ENCODE measurements at regions not wholly inside any gene's neighbourhood (a gene's known extent, or its start where the extent isn't known, plus 50 kb on each side); places are given as distances from the start of the nearest gene placed in this dataset.

GRCh38 chr10:9999627-10000026 is 1018.0 kb upstream of the CELF2 start (continued):
- no peak for TF ChIP-seq REST (IDR thresholded peaks at IDR 0.05)

- no peaks in the 10 kb centered on the region for H3K36me3 ChIP-seq (ENCODE audit: control insufficient read depth in 4 of 4, insufficient read depth in 3 of 4, low read depth in 1 of 4, low read length in 3 of 4)
- no peak overlapping the region for H3K9ac ChIP-seq (ENCODE audit: low read depth in 1 of 2, low read length in 2 of 2)
- no peaks in the 10 kb centered on the region for H3K9me3 ChIP-seq (ENCODE audit: control insufficient read depth in 4 of 4, low read length in 3 of 4)
- H3K27ac ChIP-seq (ENCODE audit: low read depth in 1 of 2, low read length in 2 of 2) = no peak overlapping the region
- no peak overlapping the region for H3K4me3 ChIP-seq (ENCODE audit: low read depth in 1 of 3, low read length in 3 of 3)
- WGBS = 79% methylated on average over 6 of the region's 6 CpGs
- no peak for DNase-seq (ENCODE audit: low spot score)
- H3K27me3 ChIP-seq (ENCODE audit: control insufficient read depth in 4 of 4, insufficient read depth in 4 of 4, low read length in 3 of 4) = no peaks in the 10 kb centered on the region
- no peaks in the 10 kb centered on the region for H3K4me1 ChIP-seq (ENCODE audit: control insufficient read depth in 4 of 4, insufficient read depth in 4 of 4, low read length in 3 of 4)
- TF ChIP-seq ZBTB33 (IDR thresholded peaks at IDR 0.05) = no peak
- no peak for TF ChIP-seq FOXA2 (IDR thresholded peaks at IDR 0.05)
- no peak for TF ChIP-seq FOXA1 (IDR thresholded peaks at IDR 0.05)
- TF ChIP-seq YY1 (IDR thresholded peaks at IDR 0.05) = no peak
- no peak for TF ChIP-seq EGR1 (IDR thresholded peaks at IDR 0.05; ENCODE audit: low read depth in 2 of 2)
- TF ChIP-seq TAF1 (conservative IDR thresholded peaks at IDR 0.05) = no peak
- TF ChIP-seq MAX (IDR thresholded peaks at IDR 0.05) = no peak
- no peak for TF ChIP-seq HNF4G (IDR thresholded peaks at IDR 0.05)
- TF ChIP-seq SP1 (IDR thresholded peaks at IDR 0.05) = no peak
- TF ChIP-seq RXRA (IDR thresholded peaks at IDR 0.05) = no peak
- TF ChIP-seq NR2F2 (IDR thresholded peaks at IDR 0.05) = no peak
- no peak for TF ChIP-seq CTCF (IDR thresholded peaks at IDR 0.05; ENCODE audit: low read depth, low read length, missing input control)
- TF ChIP-seq ATF3 (IDR thresholded peaks at IDR 0.05) = no peak
- no peak for TF ChIP-seq HNF4A (conservative IDR thresholded peaks at IDR 0.05)
Observed at GRCh38 chr10:10007957-10008356, 1009.7 kb upstream of the CELF2 start.

GRCh38 chr10:10010397-10010796 is 1007.3 kb upstream of the CELF2 start:
- H3K9me3 ChIP-seq (ENCODE audit: control insufficient read depth in 4 of 4, low read length in 3 of 4) = no peaks in the 10 kb centered on the region
- no peak for DNase-seq (ENCODE audit: low spot score)
- no peak overlapping the region for H3K9ac ChIP-seq (ENCODE audit: low read depth in 1 of 2, low read length in 2 of 2)
- H3K4me1 ChIP-seq (ENCODE audit: control insufficient read depth in 4 of 4, insufficient read depth in 4 of 4, low read length in 3 of 4) = no peaks in the 10 kb centered on the region
- H3K4me3 ChIP-seq (ENCODE audit: low read depth in 1 of 3, low read length in 3 of 3) = no peak overlapping the region
- no peaks in the 10 kb centered on the region for H3K27me3 ChIP-seq (ENCODE audit: control insufficient read depth in 4 of 4, insufficient read depth in 4 of 4, low read length in 3 of 4)
- H3K36me3 ChIP-seq (ENCODE audit: control insufficient read depth in 4 of 4, insufficient read depth in 3 of 4, low read depth in 1 of 4, low read length in 3 of 4) = no peaks in the 10 kb centered on the region
- H3K27ac ChIP-seq (ENCODE audit: low read depth in 1 of 2, low read length in 2 of 2) = no peak overlapping the region
- WGBS = 64% methylated on average over 2 of the region's 2 CpGs
- TF ChIP-seq NR2F2 (IDR thresholded peaks at IDR 0.05) = no peak
- TF ChIP-seq RXRA (IDR thresholded peaks at IDR 0.05) = no peak
- no peak for TF ChIP-seq EGR1 (IDR thresholded peaks at IDR 0.05; ENCODE audit: low read depth in 2 of 2)
- TF ChIP-seq GABPA (IDR thresholded peaks at IDR 0.05 in 1 of 2, conservative IDR thresholded peaks at IDR 0.05 in 1 of 2) = no peak
- TF ChIP-seq HNF4A (conservative IDR thresholded peaks at IDR 0.05) = no peak
- TF ChIP-seq RAD21 (IDR thresholded peaks at IDR 0.05) = no peak
- TF ChIP-seq TAF1 (conservative IDR thresholded peaks at IDR 0.05) = no peak
- TF ChIP-seq HNF4G (IDR thresholded peaks at IDR 0.05) = no peak
- TF ChIP-seq ZBTB33 (IDR thresholded peaks at IDR 0.05) = no peak
- no peak for TF ChIP-seq CTCF (IDR thresholded peaks at IDR 0.05; ENCODE audit: low read depth, low read length, missing input control)
- TF ChIP-seq ATF3 (IDR thresholded peaks at IDR 0.05) = no peak
- no peak for TF ChIP-seq FOXA2 (IDR thresholded peaks at IDR 0.05)
- no peak for TF ChIP-seq JUND (IDR thresholded peaks at IDR 0.05)
